ENCODE measurements at regions not wholly inside any gene's neighbourhood (a gene's known extent, or its start where the extent isn't known, plus 50 kb on each side); places are given as distances from the start of the nearest gene placed in this dataset.

DNA sequence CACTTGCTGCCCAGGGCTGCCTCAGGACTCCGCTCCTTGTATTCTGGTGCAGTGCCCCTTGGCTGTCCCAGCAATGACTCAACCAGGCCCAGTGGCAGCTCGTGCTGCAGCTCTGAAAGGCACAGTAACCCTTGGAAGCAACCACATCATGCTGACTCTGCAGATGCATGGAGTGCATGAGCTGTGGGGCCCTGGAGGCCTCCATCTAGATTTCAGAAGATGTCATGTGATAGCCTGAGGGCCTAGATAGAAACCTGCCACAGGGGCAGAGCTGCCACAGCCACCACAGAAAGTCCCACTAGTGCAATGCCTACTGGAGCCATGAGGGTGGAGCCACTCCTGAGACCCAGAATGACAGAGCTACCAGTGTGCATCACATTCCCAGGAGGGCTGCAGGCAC is 117.1 kb upstream of the SMAD3 start:
- H3K79me2 ChIP-seq (ENCODE audit: insufficient read depth, low read length) = no peaks in the 10 kb centered on the region
- no peak overlapping the region for H3K23ac ChIP-seq (ENCODE audit: insufficient read length, low read depth, low read length)
- H2AK5ac ChIP-seq (ENCODE audit: insufficient read length, low read length) = no peak overlapping the region
- no peak overlapping the region; the same call in 1 of the 2 replicates for H3K14ac ChIP-seq (ENCODE audit: insufficient read depth, low read length)
- no peak overlapping the region for H3K4me2 ChIP-seq (ENCODE audit: insufficient read depth, insufficient read length, low read length)
- H3K27ac ChIP-seq (ENCODE audit: insufficient read length, low read depth, low read length) = no peak overlapping the region
- H4K20me1 ChIP-seq (ENCODE audit: control insufficient read depth, insufficient read depth, insufficient read length) = no peaks in the 10 kb centered on the region
- no peaks in the 10 kb centered on the region for H3K27me3 ChIP-seq (ENCODE audit: insufficient read depth, low read length)
- H3K4me1 ChIP-seq (ENCODE audit: insufficient read depth, low read length) = no peaks in the 10 kb centered on the region
- H3K56ac ChIP-seq (ENCODE audit: insufficient read length, low read depth, low read length) = no peak overlapping the region
- Mint-ChIP-seq H3K27me3 (ENCODE audit: low read depth) (peaks cover 4% of the 10 kb centered on the region), H3K4me3 (no peak overlapping the region), H3K27ac (no peak overlapping the region), H3K9me3 (no peaks in the 10 kb centered on the region), H3K36me3 (ENCODE audit: insufficient read depth in 1 of 3, low read depth in 3 of 3) (no peaks in the 10 kb centered on the region), H3K4me1 (peaks cover 4 to 8% of the 10 kb centered on the region in 2 experiments; a peak in 2 of 4 replicates)
- no peaks in the 10 kb centered on the region for H3K9me3 ChIP-seq (ENCODE audit: control insufficient read depth, low read depth, low read length)
- TF ChIP-seq, protein P1, sequence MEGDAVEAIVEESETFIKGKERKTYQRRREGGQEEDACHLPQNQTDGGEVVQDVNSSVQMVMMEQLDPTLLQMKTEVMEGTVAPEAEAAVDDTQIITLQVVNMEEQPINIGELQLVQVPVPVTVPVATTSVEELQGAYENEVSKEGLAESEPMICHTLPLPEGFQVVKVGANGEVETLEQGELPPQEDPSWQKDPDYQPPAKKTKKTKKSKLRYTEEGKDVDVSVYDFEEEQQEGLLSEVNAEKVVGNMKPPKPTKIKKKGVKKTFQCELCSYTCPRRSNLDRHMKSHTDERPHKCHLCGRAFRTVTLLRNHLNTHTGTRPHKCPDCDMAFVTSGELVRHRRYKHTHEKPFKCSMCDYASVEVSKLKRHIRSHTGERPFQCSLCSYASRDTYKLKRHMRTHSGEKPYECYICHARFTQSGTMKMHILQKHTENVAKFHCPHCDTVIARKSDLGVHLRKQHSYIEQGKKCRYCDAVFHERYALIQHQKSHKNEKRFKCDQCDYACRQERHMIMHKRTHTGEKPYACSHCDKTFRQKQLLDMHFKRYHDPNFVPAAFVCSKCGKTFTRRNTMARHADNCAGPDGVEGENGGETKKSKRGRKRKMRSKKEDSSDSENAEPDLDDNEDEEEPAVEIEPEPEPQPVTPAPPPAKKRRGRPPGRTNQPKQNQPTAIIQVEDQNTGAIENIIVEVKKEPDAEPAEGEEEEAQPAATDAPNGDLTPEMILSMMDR (conservative IDR thresholded peaks at IDR 0.05) = no peak
- no peak for DNase-seq
- H4K8ac ChIP-seq (replicated peaks; ENCODE audit: insufficient read length, low read depth, low read length) = no peak overlapping the region
- no peak overlapping the region for H2BK12ac ChIP-seq (ENCODE audit: insufficient read length, low read depth, low read length)
- no peak overlapping the region for H3K9ac ChIP-seq (ENCODE audit: extremely low read depth, insufficient read length, low read length)
- no peak overlapping the region for H3K4ac ChIP-seq (ENCODE audit: low read depth, low read length)
- no peak overlapping the region for H3T11ph ChIP-seq (ENCODE audit: low read length)
- no peak overlapping the region for H2BK20ac ChIP-seq (ENCODE audit: low read depth, low read length, poor library complexity, severe bottlenecking)
- no peak overlapping the region for H3K18ac ChIP-seq (ENCODE audit: insufficient read length, low read depth, low read length)
- H4K91ac ChIP-seq (ENCODE audit: insufficient read length, low read depth, low read length) = no peak overlapping the region
- no peaks in the 10 kb centered on the region for H3K23me2 ChIP-seq (ENCODE audit: insufficient read length, low read depth, low read length, poor library complexity, severe bottlenecking)
- no peak overlapping the region for H2AFZ ChIP-seq (ENCODE audit: low read length)
- no CpG with 5 or more reads among the region's 2 CpGs for WGBS (ENCODE audit: extremely low coverage, insufficient read length, low lambda C conversion rate)
- no peaks in the 10 kb centered on the region for H3K79me1 ChIP-seq (ENCODE audit: insufficient read depth, low read depth, low read length, poor library complexity, severe bottlenecking)
- no peak overlapping the region for H4K5ac ChIP-seq (ENCODE audit: insufficient read length, low read depth, low read length)
- H2BK120ac ChIP-seq (ENCODE audit: low read depth, low read length, poor library complexity, severe bottlenecking) = no peak overlapping the region
- no peak overlapping the region for H2BK5ac ChIP-seq (ENCODE audit: insufficient read length, low read length)
- no peak overlapping the region for H2BK15ac ChIP-seq (ENCODE audit: low read depth, low read length)

All from H9 (cell line).